NCI-H446 treated with DMSO at 0.1 percent for 48 hours (cell line): ENCODE measurements at regions not wholly inside any gene's neighbourhood (a gene's known extent, or its start where the extent isn't known, plus 50 kb on each side); places are given as distances from the start of the nearest gene placed in this dataset.

ENCODE experiments used
- DNase-seq: peaks from one replicate; lab custom pipeline; 2025; lab: John Stamatoyannopoulos, UW

- no peak for DNase-seq
Measured at GRCh38 chr7:35339811-35340210, 85.9 kb upstream of the TBX20 start.

GRCh38 chr7:35336444-35336843 is 82.5 kb upstream of the TBX20 start:
- no peak for DNase-seq

- DNase-seq, result no peak
Measured at GRCh38 chr7:35334506-35334905, 80.6 kb upstream of the TBX20 start.

- no peak for DNase-seq
Measured at GRCh38 chr7:35333265-35333664, 79.4 kb upstream of the TBX20 start.

- no peak for DNase-seq
Measured at GRCh38 chr7:35331730-35332678, 78.1 kb upstream of the TBX20 start.

GRCh38 chr7:35329026-35329425 is 75.1 kb upstream of the TBX20 start:
- DNase-seq, result no peak

- no peak for DNase-seq
Measured at GRCh38 chr7:35319606-35320005, 65.7 kb upstream of the TBX20 start.

GRCh38 chr7:35316549-35316948 is 62.6 kb upstream of the TBX20 start:
- DNase-seq, result no peak

- DNase-seq, result no peak
Measured at GRCh38 chr7:35315517-35315916, 61.6 kb upstream of the TBX20 start.

GRCh38 chr7:35314354-35314753 is 60.5 kb upstream of the TBX20 start:
- DNase-seq, result no peak

- DNase-seq, result no peak
Measured at GRCh38 chr7:35313575-35313974, 59.7 kb upstream of the TBX20 start.
